IPS DF 4.7 (cell line): ENCODE measurements at regions not wholly inside any gene's neighbourhood (a gene's known extent, or its start where the extent isn't known, plus 50 kb on each side); places are given as distances from the start of the nearest gene placed in this dataset.

Experiments
- DNase-seq: peaks from one replicate; pipeline ENCODE4 v3.0.0-alpha.2; 2013; ENCODE audit warnings: low spot score; ENCODE audit errors: extremely low read depth

GRCh38 chr6:102679865-102680264, 1286.4 kb downstream of the GRIK2 start:
- no peak for DNase-seq

DNA sequence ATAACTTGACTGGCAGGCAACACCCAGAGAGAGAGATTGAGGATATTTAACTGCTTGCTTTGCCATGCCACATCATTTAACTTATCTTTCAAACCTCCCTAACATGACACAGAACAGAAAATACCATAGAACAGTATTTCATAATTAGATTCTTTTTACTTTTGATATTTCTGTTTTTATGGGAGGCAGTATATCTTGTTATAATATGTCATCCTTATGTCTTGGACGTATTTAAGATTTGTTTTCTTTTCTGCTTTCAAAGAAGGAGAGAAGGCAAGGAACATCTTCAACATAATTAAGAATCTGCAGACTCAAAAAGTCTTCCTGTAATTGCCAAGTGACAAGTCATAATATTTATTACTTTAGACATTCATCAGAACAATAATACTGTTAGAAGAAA, 1283.7 kb downstream of the GRIK2 start:
- no peak for DNase-seq

GRCh38 chr6:102670735-102671134, 1277.2 kb downstream of the GRIK2 start:
- DNase-seq, result no peak

GRCh38 chr6:102662851-102663250, 1269.3 kb downstream of the GRIK2 start:
- DNase-seq, result no peak

DNA sequence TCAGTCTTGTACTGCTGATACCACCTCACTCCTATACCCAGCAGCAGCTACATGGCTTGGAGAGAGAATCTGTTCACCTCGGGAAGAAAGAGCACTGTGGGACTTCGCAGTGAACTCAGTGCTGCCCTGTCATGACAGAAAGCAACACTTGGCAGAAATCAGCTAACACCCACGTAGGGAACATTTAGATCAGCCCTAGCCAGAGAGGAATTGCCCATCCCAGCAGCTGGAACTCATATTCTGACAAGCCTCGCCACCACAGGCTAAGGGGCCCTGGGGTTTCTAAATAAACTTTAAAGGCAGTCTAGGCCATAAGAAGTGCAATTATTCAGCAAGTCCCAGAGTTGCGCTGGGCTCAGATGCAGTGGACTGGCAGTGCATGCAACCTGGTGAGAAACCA, 1266.8 kb downstream of the GRIK2 start:
- DNase-seq, result no peak

- DNase-seq, result no peak
Observed at GRCh38 chr6:102655823-102656222, 1262.3 kb downstream of the GRIK2 start.

DNA sequence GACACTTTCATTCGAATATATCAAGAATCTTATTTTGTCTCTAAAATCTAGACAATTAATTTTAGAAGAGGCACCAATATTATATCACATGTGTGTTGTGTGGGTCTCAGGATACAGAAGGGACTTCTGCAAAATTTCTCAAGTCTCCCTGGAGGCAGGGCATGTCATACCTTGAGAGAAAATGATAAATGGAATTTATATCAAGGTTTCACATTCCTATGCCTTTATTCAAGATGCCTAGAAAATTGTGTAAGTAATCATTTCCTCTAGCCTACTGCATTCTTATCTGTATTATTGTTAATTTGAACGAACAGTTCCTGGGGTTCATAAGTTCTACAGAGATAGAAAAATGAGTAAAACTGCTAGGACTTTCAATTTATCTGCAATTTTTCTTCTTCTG, 1247.9 kb downstream of the GRIK2 start:
- no peak for DNase-seq

DNA sequence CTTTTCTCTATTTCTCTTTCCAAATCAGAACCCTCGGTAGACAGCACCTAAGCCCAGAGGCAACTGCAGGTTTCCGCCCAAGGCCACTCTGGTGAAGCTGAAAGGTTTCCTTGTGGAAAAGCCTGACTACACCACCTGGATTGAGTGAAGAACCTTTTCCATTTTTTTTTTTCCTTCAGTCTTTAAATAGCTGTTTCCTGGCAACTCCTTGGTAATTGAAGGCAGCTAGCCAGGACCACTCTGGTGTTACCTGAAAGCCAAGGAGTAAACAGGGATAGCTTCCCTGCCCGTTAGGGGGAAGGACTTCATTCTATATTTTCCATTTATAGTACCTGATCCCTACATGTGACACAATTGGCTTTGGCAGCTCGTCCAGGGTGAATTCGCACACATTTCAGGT, 1238.4 kb downstream of the GRIK2 start:
- DNase-seq, result no peak

GRCh38 chr6:102623201-102623600, 1229.7 kb downstream of the GRIK2 start:
- no peak for DNase-seq

- no peak for DNase-seq
Observed at GRCh38 chr6:102619585-102619984, 1226.1 kb downstream of the GRIK2 start.

- DNase-seq, result no peak
Observed at GRCh38 chr6:102582569-102582968, 1189.1 kb downstream of the GRIK2 start.

- no peak for DNase-seq
Observed at GRCh38 chr6:102581378-102582124, 1188.0 kb downstream of the GRIK2 start.

- no peak for DNase-seq
Observed at GRCh38 chr6:102571236-102571908, 1177.9 kb downstream of the GRIK2 start.

GRCh38 chr6:102562713-102563112, 1169.2 kb downstream of the GRIK2 start:
- no peak for DNase-seq

- DNase-seq, result no peak
Observed at GRCh38 chr6:102553214-102553613, 1159.7 kb downstream of the GRIK2 start.

- no peak for DNase-seq
Observed at GRCh38 chr6:102549221-102549874, 1155.8 kb downstream of the GRIK2 start.

DNA sequence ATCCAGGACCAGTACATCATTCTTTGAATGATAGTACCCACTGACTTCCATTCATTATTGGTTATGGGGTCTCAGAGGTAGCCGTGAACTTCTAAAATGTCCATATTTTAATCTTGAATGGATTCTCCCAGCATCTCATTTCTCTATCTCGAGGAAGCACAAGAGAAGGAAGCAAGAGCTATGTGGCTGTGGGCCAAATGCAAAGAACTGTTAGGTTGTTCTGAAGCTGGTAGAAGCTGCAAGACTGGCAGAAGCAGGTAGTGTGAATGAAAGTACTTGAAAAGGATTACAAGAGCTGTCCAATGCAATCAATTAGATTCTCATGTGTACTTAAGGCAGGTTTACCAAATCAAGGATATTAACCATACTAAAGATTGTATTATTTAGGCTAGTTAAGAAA, 1131.8 kb downstream of the GRIK2 start:
- DNase-seq, result no peak

GRCh38 chr6:102520966-102521365, 1127.5 kb downstream of the GRIK2 start:
- no peak for DNase-seq

- DNase-seq, result no peak
Observed at GRCh38 chr6:102517506-102517905, 1124.0 kb downstream of the GRIK2 start.

DNA sequence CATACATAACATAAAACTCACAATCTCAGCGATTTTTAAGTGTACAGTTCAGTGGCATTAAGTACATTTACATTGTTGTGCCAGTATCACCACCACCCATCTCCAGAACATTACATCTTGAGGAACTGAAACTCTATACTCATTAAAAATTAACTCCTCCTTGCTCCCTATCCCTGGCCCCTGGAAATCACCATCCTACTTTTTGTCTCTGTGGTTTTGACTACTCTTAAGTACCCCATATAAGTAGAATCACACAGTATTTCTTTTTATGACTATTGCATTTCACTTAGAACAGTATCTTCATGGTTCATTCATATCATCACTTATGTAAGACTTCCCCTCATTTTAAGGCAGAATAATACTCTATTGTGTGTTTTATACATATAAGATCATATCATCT, 1108.1 kb downstream of the GRIK2 start:
- DNase-seq, result no peak

- no peak for DNase-seq
Observed at GRCh38 chr6:102494808-102495207, 1101.3 kb downstream of the GRIK2 start.

DNA sequence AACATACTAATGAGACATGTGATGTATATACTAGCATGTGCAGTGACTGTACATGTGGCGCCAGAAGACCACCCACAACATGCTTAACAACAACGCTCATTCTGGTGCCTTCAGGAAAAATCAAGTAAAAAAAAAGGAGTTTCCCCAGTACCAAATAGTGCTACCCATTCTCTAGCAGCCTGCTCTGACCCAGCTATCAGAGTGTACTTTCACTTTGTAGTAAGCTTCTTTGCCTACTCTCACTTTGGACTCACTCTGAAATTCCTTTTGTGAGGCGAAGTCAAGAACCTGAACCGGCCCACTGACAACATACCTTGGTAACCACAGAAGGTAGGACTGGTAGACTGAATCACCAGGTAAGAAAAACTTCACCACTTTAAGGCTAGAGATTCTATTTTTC, 1100.0 kb downstream of the GRIK2 start:
- DNase-seq, result no peak

DNA sequence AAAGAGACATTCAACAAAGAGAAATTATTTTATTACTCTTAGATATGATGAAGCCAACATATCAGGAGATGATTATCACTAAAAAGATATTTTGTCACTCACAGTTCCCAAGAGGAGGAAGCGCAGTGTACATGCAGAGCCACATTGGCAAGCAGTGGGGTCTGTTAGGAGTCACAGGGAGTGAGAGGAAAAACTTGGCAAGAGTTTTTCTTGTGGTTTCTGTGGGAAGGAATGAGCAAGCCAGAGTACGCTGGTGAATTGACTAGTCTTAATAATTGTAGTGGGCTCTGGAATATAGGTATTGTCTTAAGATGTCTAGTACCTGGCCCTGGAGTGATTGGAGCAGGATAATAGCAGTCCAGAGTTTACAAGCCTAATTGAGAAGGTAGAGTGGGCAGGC, 1095.2 kb downstream of the GRIK2 start:
- no peak for DNase-seq
